SK-N-SH (cell line): ENCODE measurements at regions not wholly inside any gene's neighbourhood (a gene's known extent, or its start where the extent isn't known, plus 50 kb on each side); places are given as distances from the start of the nearest gene placed in this dataset.

Source experiments
- CTCF ChIP-seq: fragments of 200-600 bp; sonication (generic); IDR thresholded peaks from 2 replicates; pipeline ENCODE4 v1.6.1; 2017; ENCODE audit warnings: antibody characterized with exemption, mild to moderate bottlenecking, moderate library complexity
- EP300 ChIP-seq, 2 experiments: IDR thresholded peaks; 2 replicates each; pipeline versions ENCODE4 v1.4.0 to v1.6.1; 2012; ENCODE audit warnings: borderline replicate concordance in 1 of 2, low read depth in 1 of 2, low read length in 1 of 2
- EZH2phosphoT487 ChIP-seq: fragments of 200-600 bp; sonication (generic); IDR thresholded peaks from 2 replicates; pipeline ENCODE4 v1.6.1; 2017; ENCODE audit warnings: low read depth, mixed run types, mild to moderate bottlenecking, antibody characterized with exemption, moderate library complexity, borderline replicate concordance
- FOSL2 ChIP-seq: IDR thresholded peaks from 2 replicates; pipeline ENCODE4 v1.4.0; 2012; ENCODE audit warnings: low read depth, mild to moderate bottlenecking, moderate library complexity, borderline replicate concordance
- FOXM1 ChIP-seq: IDR thresholded peaks from 2 replicates; pipeline ENCODE4 v1.4.0; 2012; ENCODE audit warnings: low read depth, mild to moderate bottlenecking
- GABPA ChIP-seq: IDR thresholded peaks from 2 replicates; pipeline ENCODE4 v1.4.0; 2012; ENCODE audit warnings: low read depth, mild to moderate bottlenecking
- NFIC ChIP-seq: IDR thresholded peaks from 2 replicates; pipeline ENCODE4 v1.4.0; 2012; ENCODE audit warnings: borderline replicate concordance
- NRF1 ChIP-seq: IDR thresholded peaks from 2 replicates; pipeline ENCODE4 v1.6.1; 2012; ENCODE audit warnings: low read depth, mild to moderate bottlenecking, low read length
- REST ChIP-seq: IDR thresholded peaks from 2 replicates; pipeline ENCODE4 v1.6.1; 2012; ENCODE audit warnings: mild to moderate bottlenecking, low read depth, low read length, moderate library complexity
- SIN3A ChIP-seq: IDR thresholded peaks from 2 replicates; pipeline ENCODE4 v1.6.1; 2012; ENCODE audit warnings: low read depth, mild to moderate bottlenecking, low read length, moderate library complexity, borderline replicate concordance
- TAF1 ChIP-seq: IDR thresholded peaks from 2 replicates; pipeline ENCODE4 v1.6.1; 2012; ENCODE audit warnings: low read depth, mild to moderate bottlenecking, low read length, moderate library complexity, borderline replicate concordance

GRCh38 chr4:89483833-89484232, 176.2 kb upstream of the GPRIN3 start:
- TF ChIP-seq FOSL2 (no peak), NFIC (no peak), CTCF (no peak), REST (no peak), EZH2phosphoT487 (no peak), TAF1 (no peak), GABPA (no peak), SIN3A (no peak), EP300 (IDR thresholded peaks at IDR 0.05; ENCODE audit: borderline replicate concordance in 1 of 2, low read depth in 1 of 2, low read length in 1 of 2) (no peak), NRF1 (no peak), FOXM1 (no peak)
